GM13977 (cell line): ENCODE measurements at regions not wholly inside any gene's neighbourhood (a gene's known extent, or its start where the extent isn't known, plus 50 kb on each side); places are given as distances from the start of the nearest gene placed in this dataset.

Source experiments
- DNase-seq: peaks from one replicate; pipeline ENCODE4 v3.0.0; 2012; ENCODE audit warnings: low spot score
- CTCF ChIP-seq: IDR thresholded peaks from 2 replicates; pipeline ENCODE4 v1.5.1; 2012; ENCODE audit warnings: mild to moderate bottlenecking, control low read depth; ENCODE audit not compliant: insufficient read depth; ENCODE audit errors: extremely low read depth, missing control alignments
- in situ Hi-C: fragments of 300-500 bp; cut with MboI; formaldehyde crosslinking; loops from one replicate; pipeline ENCODE4 v1.12.0; 2022; ENCODE audit warnings: low sequenced_read_pairs, low pct_unique_long_range_greater_than_20kb, mixed read lengths, inconsistent platforms; ENCODE audit not compliant: unreplicated experiment

- no peak for DNase-seq
- no peak for TF ChIP-seq CTCF
- in situ Hi-C loops = no loop called here
Measured at GRCh38 chr1:5532811-5533210, 459.4 kb downstream of the NPHP4 start.

- in situ Hi-C loops = no loop called here
- TF ChIP-seq CTCF = no peak
- no peak for DNase-seq
Measured at GRCh38 chr1:5526822-5527551, 465.2 kb downstream of the NPHP4 start.

GRCh38 chr1:5526385-5526750 lies 465.9 kb downstream of the NPHP4 start:
- in situ Hi-C loops = no loop called here
- no peak for TF ChIP-seq CTCF
- no peak for DNase-seq

- no peak for TF ChIP-seq CTCF
- DNase-seq = no peak
- in situ Hi-C loops = no loop called here
Measured at GRCh38 chr1:5525597-5526384, 466.4 kb downstream of the NPHP4 start.

- no peak for TF ChIP-seq CTCF
- DNase-seq = no peak
- in situ Hi-C loops = loop anchor here (25.0 kb wide), 1 partner anchor 390 kb away; no protein-coding TSS in a partner anchor
Measured at GRCh38 chr1:5522531-5523145, 469.6 kb downstream of the NPHP4 start.

- DNase-seq = no peak
- in situ Hi-C loops = loop anchor here (25.0 kb wide), 1 partner anchor 393 kb away; no protein-coding TSS in a partner anchor
- no peak for TF ChIP-seq CTCF
Measured at GRCh38 chr1:5519366-5520135, 472.7 kb downstream of the NPHP4 start.
